ENCODE measurements at regions not wholly inside any gene's neighbourhood (a gene's known extent, or its start where the extent isn't known, plus 50 kb on each side); places are given as distances from the start of the nearest gene placed in this dataset.

- no peaks in the 10 kb centered on the region for H3K27me3 ChIP-seq (ENCODE audit: control insufficient read depth in 2 of 2, insufficient read depth in 2 of 2, low read length in 2 of 2)
- H3K79me2 ChIP-seq (ENCODE audit: control insufficient read depth, insufficient read depth, low read length), result no peaks in the 10 kb centered on the region
- H3K4me3 ChIP-seq (replicated peaks in 1 of 3; ENCODE audit: insufficient read depth in 1 of 3, low read depth in 1 of 3, low read length in 3 of 3), result no peak overlapping the region
- no peak overlapping the region for H3K4me2 ChIP-seq (ENCODE audit: insufficient read depth, low read length)
- DNase-seq (ENCODE audit: low read depth, low spot score) (no peak), FAIRE-seq (no peak)
- peaks cover 3% of the 10 kb centered on the region for H3K9me3 ChIP-seq (replicated peaks; ENCODE audit: control insufficient read depth, insufficient read depth, low read length)
- ChIA-PET POLR2A (interaction anchor here (0.6 kb wide), 1 partner anchor 1517 kb away, joined by 3 read pairs; no protein-coding TSS in a partner anchor), CTCF (no interaction called here)
- H3K27ac ChIP-seq (ENCODE audit: insufficient read depth, low read depth, low read length), result no peak overlapping the region
- TF ChIP-seq POLR2AphosphoS5 (IDR thresholded peaks at IDR 0.05; ENCODE audit: insufficient read depth, low read depth, low read length) (no peak), GATA2 (IDR thresholded peaks at IDR 0.05; ENCODE audit: insufficient read depth, insufficient read length, low read depth, low read length) (no peak), FOS (IDR thresholded peaks at IDR 0.05; ENCODE audit: borderline replicate concordance, insufficient read depth, low read length) (no peak), CTCF (IDR thresholded peaks at IDR 0.05; ENCODE audit: extremely low read depth in 1 of 2, insufficient read depth in 1 of 2, low read depth in 1 of 2, low read length in 2 of 2) (no peak), MAX (IDR thresholded peaks at IDR 0.05; ENCODE audit: insufficient read depth, insufficient read length) (no peak), JUN (IDR thresholded peaks at IDR 0.05; ENCODE audit: borderline replicate concordance, insufficient read depth, insufficient read length, low read depth) (no peak), EZH2 (IDR thresholded peaks at IDR 0.05; ENCODE audit: borderline replicate concordance, low read depth, low read length, severe bottlenecking) (no peak)
- dilution Hi-C loops (cut with MboI; ENCODE audit: extremely low pct_ligation_motif_present, low sequenced_read_pairs) (no loop called here), intact Hi-C loops (cut with micrococcal nuclease) (no loop called here)
- no peaks in the 10 kb centered on the region for H3K4me1 ChIP-seq (ENCODE audit: control insufficient read depth, extremely low read depth, insufficient read depth, low read length)
- no peak overlapping the region for H2AFZ ChIP-seq (ENCODE audit: low read depth, low read length)
- no peak overlapping the region for H3K9ac ChIP-seq (replicated peaks; ENCODE audit: extremely low read depth, insufficient read depth, low read length)
- no peaks in the 10 kb centered on the region for H3K36me3 ChIP-seq (ENCODE audit: control insufficient read depth in 2 of 2, extremely low read depth in 1 of 2, insufficient read depth in 2 of 2, low read length in 2 of 2)
- H4K20me1 ChIP-seq (replicated peaks; ENCODE audit: control insufficient read depth, extremely low read depth, insufficient read depth, low read length), result no peaks in the 10 kb centered on the region
- BruUV-seq (replicated peaks), result no TSS peak
- H3K9me1 ChIP-seq (replicated peaks; ENCODE audit: control insufficient read depth, extremely low read depth, insufficient read depth, low read length), result no peaks in the 10 kb centered on the region
These were observed 1029.8 kb downstream of the SI start for GRCh38 chr3:164048451-164048850.

Data from endothelial cell of umbilical vein (primary cell).